GM12872 (cell line): ENCODE measurements at regions not wholly inside any gene's neighbourhood (a gene's known extent, or its start where the extent isn't known, plus 50 kb on each side); places are given as distances from the start of the nearest gene placed in this dataset.

Experiments
- TF ChIP-seq, protein P1 (sequence below): IDR thresholded peaks from 3 replicates; pipeline ENCODE4 v1.5.1; 2011; ENCODE audit warnings: low read depth, mild to moderate bottlenecking, low read length, moderate library complexity; ENCODE audit not compliant: insufficient read depth

DNA sequence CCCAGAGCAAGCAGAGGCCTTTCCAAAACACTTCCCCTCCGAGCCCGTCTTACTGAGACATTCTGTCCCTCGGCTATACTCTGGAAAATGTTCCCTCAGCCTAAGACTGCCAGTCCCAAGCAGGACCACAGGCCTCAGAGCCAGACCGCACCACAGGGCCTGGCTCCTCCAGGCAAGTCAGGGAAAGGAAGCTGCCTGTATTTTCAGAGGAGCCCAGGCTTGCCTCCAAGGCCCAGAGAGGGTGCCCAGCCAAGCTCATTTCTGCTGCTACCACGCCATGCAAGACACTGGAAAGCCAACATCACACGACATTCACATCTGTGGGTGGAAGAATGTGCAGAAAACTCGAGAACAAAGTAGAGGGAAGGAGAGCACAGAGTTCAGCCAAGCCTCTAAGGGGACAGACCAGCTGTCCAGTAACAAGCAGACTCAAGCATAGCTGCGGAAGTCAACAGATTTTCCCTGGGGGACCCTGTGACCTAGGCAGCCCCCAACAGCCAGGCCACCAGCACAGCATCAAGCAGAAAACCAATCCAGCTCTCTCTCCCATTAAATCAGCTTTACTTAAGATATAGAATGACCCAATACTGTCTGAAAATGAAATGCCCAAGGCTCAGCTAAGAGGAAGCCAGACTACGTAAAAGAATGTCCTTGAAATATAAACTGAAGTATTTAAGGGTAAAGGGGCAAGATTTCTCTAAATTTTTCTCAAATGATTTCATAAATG lies 123.9 kb downstream of the ZFP36L2 start:
- TF ChIP-seq, protein P1, sequence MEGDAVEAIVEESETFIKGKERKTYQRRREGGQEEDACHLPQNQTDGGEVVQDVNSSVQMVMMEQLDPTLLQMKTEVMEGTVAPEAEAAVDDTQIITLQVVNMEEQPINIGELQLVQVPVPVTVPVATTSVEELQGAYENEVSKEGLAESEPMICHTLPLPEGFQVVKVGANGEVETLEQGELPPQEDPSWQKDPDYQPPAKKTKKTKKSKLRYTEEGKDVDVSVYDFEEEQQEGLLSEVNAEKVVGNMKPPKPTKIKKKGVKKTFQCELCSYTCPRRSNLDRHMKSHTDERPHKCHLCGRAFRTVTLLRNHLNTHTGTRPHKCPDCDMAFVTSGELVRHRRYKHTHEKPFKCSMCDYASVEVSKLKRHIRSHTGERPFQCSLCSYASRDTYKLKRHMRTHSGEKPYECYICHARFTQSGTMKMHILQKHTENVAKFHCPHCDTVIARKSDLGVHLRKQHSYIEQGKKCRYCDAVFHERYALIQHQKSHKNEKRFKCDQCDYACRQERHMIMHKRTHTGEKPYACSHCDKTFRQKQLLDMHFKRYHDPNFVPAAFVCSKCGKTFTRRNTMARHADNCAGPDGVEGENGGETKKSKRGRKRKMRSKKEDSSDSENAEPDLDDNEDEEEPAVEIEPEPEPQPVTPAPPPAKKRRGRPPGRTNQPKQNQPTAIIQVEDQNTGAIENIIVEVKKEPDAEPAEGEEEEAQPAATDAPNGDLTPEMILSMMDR, result no peak

DNA sequence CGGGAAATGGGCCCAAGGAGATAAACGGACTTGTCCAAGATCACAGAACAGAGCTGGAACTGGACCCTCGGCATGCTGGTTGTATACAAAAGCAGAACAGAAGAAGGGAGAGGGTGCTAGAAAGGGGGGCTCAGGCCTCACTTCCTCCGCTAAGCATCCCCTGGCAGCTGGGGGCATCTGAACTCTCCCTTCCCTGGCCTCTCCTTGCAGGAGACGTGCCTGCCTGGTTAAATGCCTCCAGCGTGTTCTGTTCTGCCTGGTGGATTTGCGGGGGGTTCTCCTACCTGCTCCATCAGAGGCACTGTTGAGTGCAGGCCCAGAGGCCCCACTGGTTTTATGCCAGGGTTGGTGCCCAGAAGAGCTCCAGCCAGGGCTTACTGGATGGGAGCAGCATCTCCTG lies 124.7 kb downstream of the ZFP36L2 start:
- TF ChIP-seq, protein P1, result no peak

DNA sequence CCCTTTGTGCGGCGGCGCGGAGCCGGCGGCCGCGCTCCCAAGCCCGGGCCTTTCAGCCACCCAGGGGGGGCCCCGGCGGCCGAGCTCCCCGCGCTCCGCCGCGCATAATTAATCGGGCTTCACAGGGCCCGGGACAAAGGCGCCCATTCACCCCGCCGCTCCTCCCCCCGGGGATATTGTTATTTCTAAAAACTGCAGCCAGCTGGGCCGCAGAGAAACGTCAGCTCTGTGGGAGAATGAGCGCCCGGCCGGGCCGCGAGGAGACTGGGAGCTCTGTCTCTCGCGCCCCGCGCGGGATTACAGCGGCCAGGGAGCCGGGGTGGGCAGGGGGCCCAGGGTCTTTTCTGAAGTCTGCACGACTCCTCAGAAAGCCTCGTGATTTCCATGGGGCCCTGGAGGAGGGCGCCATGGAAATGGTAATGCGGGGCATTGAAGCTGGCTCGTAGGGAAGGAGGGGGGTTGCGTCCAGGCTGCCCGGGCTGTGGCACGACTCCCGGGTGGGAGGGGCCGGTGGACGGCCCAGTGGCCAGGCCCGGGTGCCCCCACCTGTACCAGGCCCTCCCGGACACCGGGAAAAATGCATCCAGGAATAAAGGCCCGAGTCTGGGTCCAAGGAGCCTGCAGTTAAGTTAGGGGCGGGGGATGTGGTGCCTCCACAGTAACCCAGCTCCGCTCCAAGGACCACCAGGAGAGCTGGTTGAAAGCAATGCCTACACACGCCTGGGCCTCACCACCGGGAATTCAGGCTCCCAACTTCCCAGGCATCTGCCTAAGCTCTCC lies 125.3 kb downstream of the ZFP36L2 start:
- TF ChIP-seq, protein P1, result no peak

DNA sequence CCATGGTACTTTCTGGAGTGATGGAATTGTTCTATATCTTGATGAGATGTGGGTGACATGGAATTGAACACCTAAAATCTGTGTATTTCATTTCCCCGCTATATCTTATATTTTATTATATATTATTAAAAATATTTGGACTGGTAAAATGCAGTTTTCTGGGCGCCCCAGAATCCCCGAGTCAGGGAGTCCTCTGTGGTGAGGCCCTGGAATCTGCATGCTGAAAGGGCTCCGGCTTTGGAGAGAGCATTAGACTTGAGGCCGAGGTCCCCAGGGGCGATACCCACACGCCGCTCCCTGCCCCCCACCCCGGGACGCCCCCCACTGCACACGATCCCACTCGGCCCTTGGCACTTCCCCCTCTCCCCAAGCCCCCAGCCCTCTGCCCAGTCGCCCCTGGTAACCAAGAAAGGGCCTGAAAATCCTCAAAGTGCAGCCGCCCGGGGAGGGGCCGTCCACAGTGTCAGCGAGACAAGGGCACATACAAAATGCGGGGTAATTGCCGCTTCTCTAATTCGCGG lies 126.0 kb downstream of the ZFP36L2 start:
- TF ChIP-seq, protein P1, result no peak

DNA sequence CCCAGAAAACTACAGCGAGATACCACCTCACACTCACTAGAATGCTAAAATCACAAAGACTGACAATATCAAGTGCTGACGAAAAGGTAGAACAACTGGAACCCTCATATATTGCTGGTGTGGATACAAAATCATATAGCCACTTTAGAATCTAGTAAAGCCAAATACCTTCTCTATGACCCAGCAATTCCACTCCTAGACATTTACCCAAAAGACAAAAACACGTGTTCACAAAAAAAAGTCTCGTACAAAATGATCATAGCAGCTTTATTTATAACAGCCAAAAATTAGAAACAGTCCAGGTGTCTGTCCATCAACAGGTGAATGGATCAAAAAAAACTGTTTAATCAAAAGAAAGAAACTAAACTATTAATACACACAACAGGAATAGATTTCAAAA lies 126.6 kb downstream of the ZFP36L2 start:
- TF ChIP-seq, protein P1, result no peak

DNA sequence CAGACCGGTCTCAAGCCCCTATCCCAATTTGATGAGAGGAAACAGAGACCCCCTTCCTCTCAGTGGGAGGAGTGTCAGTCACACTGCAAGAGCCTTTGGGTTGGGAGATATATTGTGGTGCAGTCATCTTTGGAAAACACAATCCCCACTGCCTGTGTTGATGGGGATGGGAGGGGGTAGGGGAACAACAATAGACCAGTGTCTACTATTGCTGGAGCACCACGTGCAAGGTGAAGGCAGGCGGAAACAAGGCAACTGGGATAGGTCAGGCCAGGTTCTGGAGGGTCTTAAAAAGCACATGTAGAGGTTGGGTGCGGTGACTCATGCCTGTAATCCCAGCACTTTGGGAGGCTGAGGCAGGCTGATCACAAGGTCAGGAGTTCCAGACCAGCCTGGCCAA lies 127.9 kb downstream of the ZFP36L2 start:
- TF ChIP-seq, protein P1, result no peak

DNA sequence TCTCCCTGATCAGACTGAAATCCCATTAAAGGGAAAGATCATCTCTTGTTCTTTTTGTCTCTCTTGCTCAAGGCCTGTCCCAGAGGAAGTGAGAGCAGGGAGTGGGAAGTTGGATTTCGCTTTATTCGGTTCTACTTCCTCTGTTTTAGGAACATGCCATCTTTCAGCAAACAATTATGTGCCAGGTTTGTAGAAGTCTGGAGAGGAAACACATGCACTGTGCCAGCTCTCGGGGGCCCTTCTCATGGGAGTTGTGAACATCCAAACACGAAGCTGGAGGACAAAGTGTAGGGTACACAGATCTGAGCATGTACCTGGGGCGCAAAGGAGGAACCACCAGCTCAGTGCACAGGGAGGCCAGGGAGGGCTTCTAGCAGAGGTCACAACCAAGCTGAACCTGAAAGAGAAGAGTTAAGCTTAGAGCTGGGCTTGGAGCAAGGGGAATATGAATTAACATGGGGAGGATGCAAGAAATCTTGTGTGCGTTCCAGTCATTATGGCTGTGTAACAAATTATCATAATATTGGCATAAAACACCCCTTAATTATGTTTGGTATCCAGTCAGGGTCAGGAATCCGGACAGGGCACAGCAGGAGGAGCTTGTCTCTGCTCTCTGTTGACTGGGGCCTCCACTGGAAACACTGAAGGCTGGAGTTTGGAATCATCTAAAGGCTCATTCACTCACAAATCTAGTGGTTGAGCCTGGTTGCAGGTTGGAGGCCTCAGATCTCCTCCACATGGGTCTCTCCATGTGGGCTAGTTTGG lies 128.6 kb downstream of the ZFP36L2 start:
- TF ChIP-seq, protein P1, result no peak
